Retinal pigment epithelial cell (primary cell): ENCODE measurements at regions not wholly inside any gene's neighbourhood (a gene's known extent, or its start where the extent isn't known, plus 50 kb on each side); places are given as distances from the start of the nearest gene placed in this dataset.

Experiments
- DNase-seq: peaks from one replicate; pipeline ENCODE4 v3.0.0-alpha.2; 2010; ENCODE audit warnings: low read depth
- H3K4me3 ChIP-seq: 2 replicates; pipeline ENCODE4 v1.5.1; 2011; ENCODE audit warnings: mild to moderate bottlenecking, low read length, control low read depth, moderate library complexity
- TF ChIP-seq, protein P1 (sequence below): conservative IDR thresholded peaks from 2 replicates; pipeline ENCODE4 v1.5.1; 2011; ENCODE audit warnings: low read depth, low read length, control low read depth, inconsistent platforms

- TF ChIP-seq, protein P1, sequence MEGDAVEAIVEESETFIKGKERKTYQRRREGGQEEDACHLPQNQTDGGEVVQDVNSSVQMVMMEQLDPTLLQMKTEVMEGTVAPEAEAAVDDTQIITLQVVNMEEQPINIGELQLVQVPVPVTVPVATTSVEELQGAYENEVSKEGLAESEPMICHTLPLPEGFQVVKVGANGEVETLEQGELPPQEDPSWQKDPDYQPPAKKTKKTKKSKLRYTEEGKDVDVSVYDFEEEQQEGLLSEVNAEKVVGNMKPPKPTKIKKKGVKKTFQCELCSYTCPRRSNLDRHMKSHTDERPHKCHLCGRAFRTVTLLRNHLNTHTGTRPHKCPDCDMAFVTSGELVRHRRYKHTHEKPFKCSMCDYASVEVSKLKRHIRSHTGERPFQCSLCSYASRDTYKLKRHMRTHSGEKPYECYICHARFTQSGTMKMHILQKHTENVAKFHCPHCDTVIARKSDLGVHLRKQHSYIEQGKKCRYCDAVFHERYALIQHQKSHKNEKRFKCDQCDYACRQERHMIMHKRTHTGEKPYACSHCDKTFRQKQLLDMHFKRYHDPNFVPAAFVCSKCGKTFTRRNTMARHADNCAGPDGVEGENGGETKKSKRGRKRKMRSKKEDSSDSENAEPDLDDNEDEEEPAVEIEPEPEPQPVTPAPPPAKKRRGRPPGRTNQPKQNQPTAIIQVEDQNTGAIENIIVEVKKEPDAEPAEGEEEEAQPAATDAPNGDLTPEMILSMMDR: no peak
- no peak for DNase-seq
- H3K4me3 ChIP-seq: no peak overlapping the region
Measured at GRCh38 chr2:38192976-38193375, 117.0 kb upstream of the CYP1B1 start.

DNA sequence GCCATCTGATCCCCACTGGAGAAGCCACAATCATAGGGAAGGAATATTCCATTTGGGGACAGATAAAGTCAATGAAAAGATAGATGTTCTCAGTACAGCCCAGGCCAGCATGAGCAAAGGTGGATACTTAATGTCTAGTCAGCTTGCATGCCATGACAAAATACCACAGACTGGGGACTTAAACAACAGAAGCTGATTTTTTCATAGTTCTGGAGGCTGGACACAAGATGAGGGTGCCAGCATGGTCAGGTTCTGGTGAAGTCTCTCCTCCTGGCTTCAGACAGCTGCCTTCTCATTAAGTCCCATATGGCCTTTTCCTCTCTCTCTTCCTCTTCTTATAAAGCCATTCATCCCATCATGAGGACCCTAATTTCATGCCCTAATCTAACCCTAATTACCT, 116.1 kb upstream of the CYP1B1 start:
- no peak for DNase-seq
- TF ChIP-seq, protein P1: no peak

DNA sequence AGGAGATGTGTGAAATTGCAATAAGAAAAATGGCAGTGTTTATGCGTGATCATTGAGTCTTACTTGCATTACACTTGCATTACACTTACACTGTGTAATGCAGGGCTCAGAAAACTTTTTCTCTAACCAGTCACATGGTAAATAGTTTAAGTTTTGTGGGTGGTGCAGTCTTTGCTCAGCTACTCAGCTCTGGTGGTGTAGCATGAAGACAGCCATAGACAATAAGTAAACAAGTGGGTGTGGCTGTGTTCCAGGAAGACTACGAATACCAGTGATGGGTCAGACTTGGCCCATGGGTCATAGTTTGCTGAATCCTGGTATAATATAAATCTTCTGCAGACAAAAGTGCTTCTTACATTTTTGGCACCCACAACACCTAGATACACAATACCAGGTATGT, 115.6 kb upstream of the CYP1B1 start:
- TF ChIP-seq, protein P1: no peak
- H3K4me3 ChIP-seq: no peak overlapping the region
- DNase-seq: no peak

More for the DNA sequence above, 116.1 kb upstream of the CYP1B1 start:
- H3K4me3 ChIP-seq: no peak overlapping the region

DNA sequence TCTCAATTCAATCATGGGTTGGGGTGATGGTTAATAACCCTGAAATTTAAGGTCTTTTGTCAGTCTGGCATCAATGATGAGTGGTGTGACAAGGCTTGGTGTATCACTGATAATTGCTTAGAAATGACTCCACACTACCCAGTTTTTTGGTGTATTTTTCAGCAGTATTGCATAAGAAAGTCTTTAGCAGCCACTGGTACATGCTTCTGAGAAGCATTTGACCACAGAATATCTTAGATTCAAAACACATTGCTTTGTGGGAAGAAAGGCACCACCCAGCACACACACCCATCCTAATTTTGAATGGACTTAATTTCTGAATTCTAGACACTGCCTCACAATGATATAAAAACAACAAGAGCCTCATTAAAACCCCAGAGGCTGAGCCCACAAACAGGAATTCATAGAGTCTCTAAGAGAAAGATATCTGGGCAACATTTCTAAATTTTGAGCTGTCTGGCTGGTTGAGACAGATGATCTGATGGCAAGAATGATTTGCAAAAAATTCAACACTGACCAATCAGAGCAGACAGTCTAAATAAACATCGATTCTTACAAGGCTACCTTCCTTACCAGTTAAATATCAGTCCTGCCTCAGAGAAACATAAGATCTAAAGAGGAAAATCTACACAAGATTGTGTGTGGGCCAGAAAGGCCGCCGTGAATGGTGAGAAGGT, 114.7 kb upstream of the CYP1B1 start:
- TF ChIP-seq, protein P1: no peak
- H3K4me3 ChIP-seq: no peak overlapping the region
- no peak for DNase-seq

DNA sequence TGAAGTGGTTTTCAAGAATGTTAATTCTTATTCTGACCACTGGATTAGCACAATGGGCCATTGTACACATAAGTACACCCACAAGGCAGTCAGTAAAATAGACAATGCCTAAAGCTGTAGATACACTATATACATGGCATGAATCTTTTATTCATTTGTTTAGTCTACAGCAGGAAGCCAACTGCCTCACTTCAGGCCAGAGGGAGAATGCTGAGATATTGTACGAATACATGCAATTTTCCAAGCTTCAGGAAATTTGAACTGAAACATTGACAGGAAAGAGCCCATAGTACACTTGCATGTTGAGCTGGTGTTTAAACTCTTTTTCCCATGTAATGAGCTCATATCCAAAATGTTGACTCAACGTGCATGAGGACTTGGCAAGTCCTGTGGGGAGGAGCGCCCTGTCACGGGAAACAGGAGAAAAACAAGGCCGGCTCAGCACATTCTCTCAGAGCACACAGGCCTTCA, 111.6 kb upstream of the CYP1B1 start:
- DNase-seq: peak; percentile 91
- TF ChIP-seq, protein P1: no peak
- no peak overlapping the region for H3K4me3 ChIP-seq

DNA sequence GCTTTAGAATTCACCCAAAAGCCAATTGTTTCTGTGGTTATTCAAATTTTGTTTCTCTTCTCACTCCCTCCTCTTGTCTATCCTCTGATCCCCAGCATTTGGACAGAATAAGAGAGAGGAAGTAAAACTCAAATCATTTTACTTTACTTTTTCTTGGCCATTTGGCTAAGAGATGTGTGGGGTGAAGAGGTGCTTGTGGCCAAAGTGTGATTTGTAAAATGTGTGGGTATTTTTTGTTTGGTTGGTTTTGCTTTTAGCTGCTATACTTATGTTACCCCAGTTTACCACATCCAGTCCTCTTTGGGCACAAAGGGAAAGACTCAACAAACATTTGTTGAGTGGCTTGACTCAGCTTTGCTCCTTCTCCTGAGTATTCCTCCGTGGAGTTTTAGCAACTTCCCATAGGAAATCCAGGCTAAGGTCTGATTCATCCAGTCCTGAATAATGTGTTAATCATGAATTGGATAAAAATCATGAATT, 109.1 kb upstream of the CYP1B1 start:
- TF ChIP-seq, protein P1: no peak
- no peak for DNase-seq
- no peak overlapping the region for H3K4me3 ChIP-seq

GRCh38 chr2:38182492-38183003, 106.6 kb upstream of the CYP1B1 start:
- H3K4me3 ChIP-seq: no peak overlapping the region
- TF ChIP-seq, protein P1: no peak
- DNase-seq: no peak
